ENCODE measurements at regions not wholly inside any gene's neighbourhood (a gene's known extent, or its start where the extent isn't known, plus 50 kb on each side); places are given as distances from the start of the nearest gene placed in this dataset.

DNA sequence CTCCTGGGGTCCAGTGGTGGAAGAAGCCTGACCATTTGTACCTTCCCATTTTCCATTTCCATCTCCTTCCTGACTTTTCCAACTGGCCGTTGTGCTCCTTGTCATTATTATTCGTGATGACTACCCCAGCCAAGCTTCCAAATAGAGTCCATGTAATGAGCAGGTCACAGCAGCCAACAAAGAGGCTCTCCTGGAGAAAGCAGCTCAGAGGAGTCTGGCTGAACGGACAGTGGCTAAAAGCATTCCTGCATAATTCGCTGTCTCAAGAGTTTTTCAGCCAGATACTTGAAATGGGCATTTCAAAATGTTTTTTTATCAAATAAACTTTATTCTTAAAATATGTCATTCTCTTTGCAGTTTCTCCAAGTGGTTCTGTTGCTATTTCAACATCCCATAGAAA lies 458.6 kb downstream of the INHBA start:
- TF ChIP-seq, protein P1, sequence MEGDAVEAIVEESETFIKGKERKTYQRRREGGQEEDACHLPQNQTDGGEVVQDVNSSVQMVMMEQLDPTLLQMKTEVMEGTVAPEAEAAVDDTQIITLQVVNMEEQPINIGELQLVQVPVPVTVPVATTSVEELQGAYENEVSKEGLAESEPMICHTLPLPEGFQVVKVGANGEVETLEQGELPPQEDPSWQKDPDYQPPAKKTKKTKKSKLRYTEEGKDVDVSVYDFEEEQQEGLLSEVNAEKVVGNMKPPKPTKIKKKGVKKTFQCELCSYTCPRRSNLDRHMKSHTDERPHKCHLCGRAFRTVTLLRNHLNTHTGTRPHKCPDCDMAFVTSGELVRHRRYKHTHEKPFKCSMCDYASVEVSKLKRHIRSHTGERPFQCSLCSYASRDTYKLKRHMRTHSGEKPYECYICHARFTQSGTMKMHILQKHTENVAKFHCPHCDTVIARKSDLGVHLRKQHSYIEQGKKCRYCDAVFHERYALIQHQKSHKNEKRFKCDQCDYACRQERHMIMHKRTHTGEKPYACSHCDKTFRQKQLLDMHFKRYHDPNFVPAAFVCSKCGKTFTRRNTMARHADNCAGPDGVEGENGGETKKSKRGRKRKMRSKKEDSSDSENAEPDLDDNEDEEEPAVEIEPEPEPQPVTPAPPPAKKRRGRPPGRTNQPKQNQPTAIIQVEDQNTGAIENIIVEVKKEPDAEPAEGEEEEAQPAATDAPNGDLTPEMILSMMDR (conservative IDR thresholded peaks at IDR 0.05; ENCODE audit: low read depth in 2 of 2), result no peak
- no peak for TF ChIP-seq NANOG (IDR thresholded peaks at IDR 0.05; ENCODE audit: borderline replicate concordance)
- TF ChIP-seq POLR2AphosphoS5 (IDR thresholded peaks at IDR 0.05; ENCODE audit: low read depth), result no peak

All from GM23338 (cell line).